K562 (cell line): ENCODE measurements at regions not wholly inside any gene's neighbourhood (a gene's known extent, or its start where the extent isn't known, plus 50 kb on each side); places are given as distances from the start of the nearest gene placed in this dataset.

Experiments used
- ATAC-seq: fragments of 200-7000 bp; cut with Tn5 transposase; 3 replicates; pipeline ENCODE4 v1.9.1; 2020; ENCODE audit warnings: moderate library complexity
- BruUV-seq: library from RNA; stranded (reverse); fragments of 400-500 nt; replicated peaks from 2 replicates; lab custom pipeline; 2021; lab: Mats Ljungman, UMichigan
- CTCF ChIA-PET: fragments of 300-600 bp; formaldehyde crosslinking; extraction: SDS; loops from one replicate; lab custom pipeline; 2021; ENCODE audit warnings: low intra/inter-chr PET ratio; lab: Yijun Ruan, JAX
- POLR2A ChIA-PET: fragments of 300-600, 350-650 bp; sonication (Branson Sonifier 250); formaldehyde crosslinking; extraction: SDS; loops from one replicate; lab custom pipeline; 2021; ENCODE audit warnings: antibody characterized with exemption, inconsistent platforms; lab: Yijun Ruan, JAX
- DNase-seq, 4 experiments: peaks; one replicate each; pipeline versions ENCODE4 v3.0.0 to v3.0.0-alpha.2; 2011 to 2018; ENCODE audit warnings: low spot score in 3 of 4, mixed read lengths in 3 of 4; ENCODE audit errors: extremely low read depth in 1 of 4
- FAIRE-seq: peaks from 2 replicates; lab custom pipeline; 2011; peaks lifted over from hg19 to GRCh38; lab: Jason Lieb, UNC
- H2AFZ ChIP-seq: 2 replicates; pipeline ENCODE4 v1.6.0; 2011; ENCODE audit warnings: low read depth, low read length, control low read depth, inconsistent platforms
- H3K27ac ChIP-seq: fragments of 200-600 bp; 3 replicates; pipeline ENCODE4 v1.8.0; 2011; ENCODE audit warnings: low read depth, mild to moderate bottlenecking, control low read depth, inconsistent platforms, low read length, moderate library complexity, mixed read lengths; ENCODE audit errors: extremely low read depth
- H3K27me3 ChIP-seq, 2 experiments: fragments of 300-600 bp in 1 of 2; 2 replicates in 1 of 2; 3 replicates in 1 of 2; pipeline versions ENCODE4 v1.6.0 to v1.8.0; 2011; ENCODE audit warnings: inconsistent platforms in 2 of 2, low read length in 2 of 2, mild to moderate bottlenecking in 1 of 2, mixed read lengths in 1 of 2, moderate library complexity in 1 of 2; ENCODE audit not compliant: control insufficient read depth in 2 of 2, insufficient read depth in 2 of 2
- H3K36me3 ChIP-seq: fragments of 300-600 bp; 3 replicates; pipeline ENCODE4 v1.8.0; 2011; ENCODE audit warnings: mild to moderate bottlenecking, low read length, inconsistent platforms; ENCODE audit not compliant: control insufficient read depth, insufficient read depth
- H3K4me1 ChIP-seq, 2 experiments: fragments of 200-600 bp in 1 of 2; replicated peaks in 1 of 2; 2 replicates in 1 of 2; 3 replicates in 1 of 2; pipeline versions ENCODE4 v1.5.1 to v1.8.0; 2011; ENCODE audit warnings: inconsistent platforms in 2 of 2, low read length in 2 of 2, mild to moderate bottlenecking in 1 of 2, mixed read lengths in 1 of 2, moderate library complexity in 1 of 2; ENCODE audit not compliant: control insufficient read depth in 2 of 2, insufficient read depth in 2 of 2
- H3K4me2 ChIP-seq: 2 replicates; pipeline ENCODE4 v1.6.1; 2011; ENCODE audit warnings: low read length, control low read depth, inconsistent platforms, mixed read lengths; ENCODE audit not compliant: insufficient read depth
- H3K4me3 ChIP-seq: fragments of 200-600 bp; sonication (generic), shearing (Covaris generic); 2 replicates; pipeline ENCODE4 v1.5.1; 2016; ENCODE audit warnings: control low read depth, inconsistent platforms
- H3K79me2 ChIP-seq: fragments of 200-600 bp; 3 replicates; pipeline ENCODE4 v1.8.0; 2011; ENCODE audit warnings: low read length, inconsistent platforms; ENCODE audit not compliant: control insufficient read depth, insufficient read depth
- H3K9ac ChIP-seq, 2 experiments: 2 replicates each; pipeline versions ENCODE4 v1.6.0 to v1.6.1; 2011; ENCODE audit warnings: low read depth in 2 of 2, low read length in 2 of 2, control low read depth in 1 of 2, inconsistent platforms in 1 of 2, mild to moderate bottlenecking in 1 of 2, mixed read lengths in 1 of 2; ENCODE audit not compliant: insufficient read depth in 1 of 2
- H3K9me1 ChIP-seq: one replicate; pipeline ENCODE4 v1.6.0; 2011; ENCODE audit warnings: inconsistent platforms, mild to moderate bottlenecking, low read length, moderate library complexity; ENCODE audit not compliant: control insufficient read depth, insufficient read depth
- H3K9me3 ChIP-seq: replicated peaks from 2 replicates; pipeline ENCODE4 v1.5.1; 2011; ENCODE audit warnings: low read depth, low read length, inconsistent platforms; ENCODE audit not compliant: control insufficient read depth, insufficient read depth
- H4K20me1 ChIP-seq: replicated peaks from 2 replicates; pipeline ENCODE4 v1.6.1; 2011; ENCODE audit warnings: low read length, inconsistent platforms, mixed read lengths; ENCODE audit not compliant: control insufficient read depth, insufficient read depth
- ADNP ChIP-seq: fragments of 200-800 bp; sonication (Bioruptor generic); IDR thresholded peaks from 2 replicates; pipeline ENCODE4 v1.6.1; 2016; ENCODE audit warnings: missing genetic modification characterization, missing compliant biosample characterization
- CC2D1A ChIP-seq: fragments of 450-650 bp; IDR thresholded peaks from 2 replicates; pipeline ENCODE4 v1.6.1; 2017; ENCODE audit warnings: mild to moderate bottlenecking
- EHMT2 ChIP-seq: fragments of 450-650 bp; IDR thresholded peaks from 2 replicates; pipeline ENCODE4 v1.6.1; 2018; ENCODE audit warnings: antibody characterized with exemption
- KAT7 ChIP-seq: sonication (generic); formaldehyde crosslinking; IDR thresholded peaks from 2 replicates; pipeline ENCODE4 v1.8.0; 2022; ENCODE audit warnings: missing genetic modification reagents, mild to moderate bottlenecking, borderline replicate concordance
- KHSRP ChIP-seq: fragments of 450-650 bp; IDR thresholded peaks from 2 replicates; pipeline ENCODE4 v1.6.1; 2017
- MEF2D ChIP-seq: conservative IDR thresholded peaks from 2 replicates; pipeline ENCODE4 v1.6.1; 2016; ENCODE audit warnings: low read depth, missing genetic modification characterization, missing compliant biosample characterization
- PTRF ChIP-seq: fragments of 450-650 bp; IDR thresholded peaks from 2 replicates; pipeline ENCODE4 v1.6.1; 2016; ENCODE audit warnings: mild to moderate bottlenecking, missing genetic modification characterization, missing compliant biosample characterization
- SMAD4 ChIP-seq: fragments of 250-450 bp; sonication (Bioruptor Pico); conservative IDR thresholded peaks from 2 replicates; pipeline ENCODE4 v1.8.0; 2021; ENCODE audit warnings: inconsistent platforms, mild to moderate bottlenecking, moderate library complexity
- TAF1 ChIP-seq: IDR thresholded peaks from 2 replicates; pipeline ENCODE4 v1.6.1; 2011; ENCODE audit warnings: mild to moderate bottlenecking, low read length, moderate library complexity; ENCODE audit not compliant: insufficient read depth, control insufficient read depth, severe bottlenecking; ENCODE audit errors: extremely low read depth
- WGBS: fragments of 100-300 bp; shearing (Covaris generic); methylation state at CpG from one replicate; pipeline ENCODE4 v1.1.6; 2016; ENCODE audit warnings: low coverage, mixed read lengths; ENCODE audit not compliant: insufficient coverage; ENCODE audit errors: missing lambda C conversion rate; 5-methylcytosine and 5-hydroxymethylcytosine counted together
- in situ Hi-C: fragments of 300-500 bp; cut with MboI; formaldehyde crosslinking; loops from 4 replicates; pipeline ENCODE4 v1.15.0; 2018; ENCODE audit warnings: inconsistent platforms, mixed read lengths
- intact Hi-C: fragments of 100-400 bp; cut with micrococcal nuclease; formaldehyde crosslinking; loops from 2 replicates; pipeline ENCODE4 v1.14.2; 2022
- TF ChIP-seq, protein P1 (sequence below): IDR thresholded peaks from 3 replicates; pipeline ENCODE4 v1.6.1; 2011; ENCODE audit warnings: borderline replicate concordance, mild to moderate bottlenecking, moderate library complexity; ENCODE audit not compliant: insufficient read length; ENCODE audit errors: extremely low read depth
- TF ChIP-seq, protein P2 (sequence below), 2 experiments: fragments of 250-450 bp in 1 of 2; fragments of 450-650 bp in 1 of 2; sonication (Bioruptor Pico) in 1 of 2; IDR thresholded peaks; 2 replicates each; pipeline versions ENCODE4 v1.6.1 to v1.8.0; 2016 to 2021; ENCODE audit warnings: mild to moderate bottlenecking in 2 of 2, moderate library complexity in 2 of 2, missing compliant biosample characterization in 1 of 2, missing genetic modification characterization in 1 of 2

DNA sequence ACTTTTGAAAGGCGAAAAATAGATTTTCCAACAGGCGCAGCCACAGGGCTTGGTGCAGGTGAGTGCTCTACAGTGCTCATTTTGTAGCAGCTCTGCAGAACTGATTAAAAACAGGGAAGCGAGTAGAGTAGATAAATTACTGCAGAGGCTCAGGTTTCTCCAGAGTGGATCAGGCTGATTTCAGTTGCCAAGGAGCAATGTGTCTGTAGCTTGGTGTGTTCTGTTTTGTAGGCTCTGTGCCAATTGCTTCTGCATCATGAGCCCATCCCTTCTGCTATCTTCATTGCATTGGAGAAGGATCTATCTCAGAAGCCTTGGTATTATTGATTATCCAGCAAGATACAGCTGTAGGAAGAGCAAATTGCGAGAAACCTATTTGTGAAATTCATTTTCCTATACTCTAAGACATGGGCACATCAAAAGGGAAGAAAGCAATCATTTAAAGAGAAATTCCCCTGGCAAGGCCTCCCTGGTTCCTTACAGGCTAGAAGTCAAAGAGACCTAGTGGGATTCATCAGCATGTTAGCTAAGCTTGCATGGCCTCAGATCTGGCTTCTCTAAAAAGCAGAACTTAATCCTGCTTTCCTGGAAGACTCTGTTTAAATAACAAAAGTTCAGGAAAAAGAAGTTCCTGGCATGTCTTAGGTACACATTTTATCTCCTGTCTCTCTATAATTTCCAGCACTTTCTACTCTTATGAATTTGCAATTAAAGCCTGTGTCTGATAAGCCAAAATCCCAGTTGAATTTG, 432.4 kb upstream of the ATP10A start (continued):
- no peak for TF ChIP-seq EHMT2
- no peak for TF ChIP-seq CC2D1A
- TF ChIP-seq KHSRP = no peak
- no peak for TF ChIP-seq PTRF
- no peak for TF ChIP-seq ADNP (tag)
- no peak for TF ChIP-seq SMAD4
- TF ChIP-seq, protein P1, sequence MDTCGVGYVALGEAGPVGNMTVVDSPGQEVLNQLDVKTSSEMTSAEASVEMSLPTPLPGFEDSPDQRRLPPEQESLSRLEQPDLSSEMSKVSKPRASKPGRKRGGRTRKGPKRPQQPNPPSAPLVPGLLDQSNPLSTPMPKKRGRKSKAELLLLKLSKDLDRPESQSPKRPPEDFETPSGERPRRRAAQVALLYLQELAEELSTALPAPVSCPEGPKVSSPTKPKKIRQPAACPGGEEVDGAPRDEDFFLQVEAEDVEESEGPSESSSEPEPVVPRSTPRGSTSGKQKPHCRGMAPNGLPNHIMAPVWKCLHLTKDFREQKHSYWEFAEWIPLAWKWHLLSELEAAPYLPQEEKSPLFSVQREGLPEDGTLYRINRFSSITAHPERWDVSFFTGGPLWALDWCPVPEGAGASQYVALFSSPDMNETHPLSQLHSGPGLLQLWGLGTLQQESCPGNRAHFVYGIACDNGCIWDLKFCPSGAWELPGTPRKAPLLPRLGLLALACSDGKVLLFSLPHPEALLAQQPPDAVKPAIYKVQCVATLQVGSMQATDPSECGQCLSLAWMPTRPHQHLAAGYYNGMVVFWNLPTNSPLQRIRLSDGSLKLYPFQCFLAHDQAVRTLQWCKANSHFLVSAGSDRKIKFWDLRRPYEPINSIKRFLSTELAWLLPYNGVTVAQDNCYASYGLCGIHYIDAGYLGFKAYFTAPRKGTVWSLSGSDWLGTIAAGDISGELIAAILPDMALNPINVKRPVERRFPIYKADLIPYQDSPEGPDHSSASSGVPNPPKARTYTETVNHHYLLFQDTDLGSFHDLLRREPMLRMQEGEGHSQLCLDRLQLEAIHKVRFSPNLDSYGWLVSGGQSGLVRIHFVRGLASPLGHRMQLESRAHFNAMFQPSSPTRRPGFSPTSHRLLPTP = no peak
- no peak for TF ChIP-seq MEF2D

DNA sequence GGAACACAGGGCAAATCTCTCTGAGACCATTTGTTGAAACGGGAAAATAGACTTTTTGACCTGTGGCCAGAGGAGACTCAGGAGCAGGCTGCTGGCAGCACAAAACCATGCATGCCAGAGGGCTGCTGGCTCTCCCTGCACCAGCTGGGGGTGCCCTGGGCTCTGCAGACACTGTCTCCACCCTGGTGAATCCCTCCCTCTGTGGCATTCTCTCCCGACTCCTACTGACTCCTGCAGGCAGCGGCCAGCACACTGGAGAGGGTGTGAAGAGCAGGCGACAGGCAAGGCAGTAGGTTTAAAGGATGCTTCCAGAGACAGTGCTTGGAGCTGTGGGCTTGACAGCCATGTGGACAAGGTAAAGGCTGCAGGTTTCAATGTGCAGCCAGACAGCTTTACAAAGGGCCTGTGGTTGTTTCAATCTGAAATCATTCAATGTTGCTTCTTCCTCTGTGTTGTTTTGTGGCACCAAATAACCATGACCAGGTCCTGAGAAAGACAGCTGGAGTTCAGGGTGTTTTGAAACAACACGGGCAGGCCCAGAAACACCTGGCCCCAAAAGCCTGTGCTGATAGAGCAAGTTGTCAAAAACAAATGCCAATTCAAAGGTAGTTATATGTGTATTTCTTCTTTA, 431.0 kb upstream of the ATP10A start:
- no peak overlapping the region for H3K4me2 ChIP-seq
- H3K9me1 ChIP-seq = no peaks in the 10 kb centered on the region
- no peak for DNase-seq
- 0% methylated on average over 5 of the region's 5 CpGs for WGBS
- no peak overlapping the region for H2AFZ ChIP-seq
- CTCF ChIA-PET = no interaction called here
- no peaks in the 10 kb centered on the region for H3K27me3 ChIP-seq
- in situ Hi-C loops = no loop called here
- no peaks in the 10 kb centered on the region for H4K20me1 ChIP-seq
- no peak for FAIRE-seq
- no peak overlapping the region for H3K27ac ChIP-seq
- TF ChIP-seq KAT7 (CRISPR knock-in tag) (no peak), TAF1 (no peak)
- TF ChIP-seq, protein P2, sequence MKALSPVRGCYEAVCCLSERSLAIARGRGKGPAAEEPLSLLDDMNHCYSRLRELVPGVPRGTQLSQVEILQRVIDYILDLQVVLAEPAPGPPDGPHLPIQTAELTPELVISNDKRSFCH (CRISPR knock-in tag; IDR thresholded peaks at IDR 0.05) = no peak
- TF ChIP-seq, protein P2 (tag; IDR thresholded peaks at IDR 0.05) = no peak
- no peak for ATAC-seq
- no TSS peak for BruUV-seq
- H3K79me2 ChIP-seq = no peaks in the 10 kb centered on the region
- no peaks in the 10 kb centered on the region for H3K9me3 ChIP-seq
- no peaks in the 10 kb centered on the region for H3K4me1 ChIP-seq
- H3K36me3 ChIP-seq = no peaks in the 10 kb centered on the region
- intact Hi-C loops = no loop called here
- H3K4me3 ChIP-seq = no peak overlapping the region
- H3K9ac ChIP-seq = no peak overlapping the region
- POLR2A ChIA-PET = no interaction called here
